Posterior cingulate gyrus (tissue), 11 donors: ENCODE measurements at regions not wholly inside any gene's neighbourhood (a gene's known extent, or its start where the extent isn't known, plus 50 kb on each side); places are given as distances from the start of the nearest gene placed in this dataset.
"Not testable (repeated sequence)": the region's sequence is repeated elsewhere in the genome, so short reads cannot be mapped to it uniquely, and the experiment has no call there.

Source experiments
- DNase-seq, 10 donors: peaks; one replicate each; pipeline versions ENCODE4 v3.0.0 to v3.0.0-alpha.2; 2020 to 2021; ENCODE audit warnings: mixed read lengths in 3 of 10
- intact Hi-C: fragments of 100-400 bp; cut with DNase I; formaldehyde crosslinking; loops from one replicate; pipeline ENCODE4 v1.15.1; 2023

DNA sequence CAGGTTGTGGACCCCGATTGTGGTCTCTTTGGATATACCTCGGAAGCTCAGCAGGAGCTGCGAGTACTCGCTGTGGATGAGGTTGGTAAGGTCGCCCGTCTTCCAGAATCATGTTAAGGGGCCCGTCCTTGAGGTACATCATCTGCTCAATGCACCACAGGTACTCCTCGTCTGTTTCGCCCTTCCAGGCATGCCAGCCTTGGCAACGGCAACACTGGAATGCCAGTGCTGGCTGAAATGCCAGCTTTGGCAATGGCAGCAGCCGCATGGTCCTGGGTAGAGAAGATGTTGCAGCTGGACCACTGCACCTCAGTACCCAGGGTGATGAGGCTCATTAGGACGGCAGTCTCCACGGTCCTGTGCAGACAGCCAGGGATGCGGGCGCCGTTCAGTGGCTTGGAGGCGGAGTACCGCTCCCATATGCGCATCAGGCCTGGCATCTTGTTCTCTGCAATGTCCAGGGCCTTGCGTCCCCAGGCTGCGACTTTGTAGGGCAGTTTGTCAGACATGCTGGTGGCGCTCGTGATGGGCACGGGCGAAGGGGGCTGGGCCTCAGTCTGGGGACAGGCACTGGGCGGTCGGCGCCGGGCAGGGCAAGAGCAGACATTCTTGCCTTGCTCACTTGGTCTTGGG, 122.2 kb upstream of the NXPH2 start:
- DNase-seq, result peak in 2 of 10 donors; percentile 62 to 84
- intact Hi-C loops, result no loop called here

DNA sequence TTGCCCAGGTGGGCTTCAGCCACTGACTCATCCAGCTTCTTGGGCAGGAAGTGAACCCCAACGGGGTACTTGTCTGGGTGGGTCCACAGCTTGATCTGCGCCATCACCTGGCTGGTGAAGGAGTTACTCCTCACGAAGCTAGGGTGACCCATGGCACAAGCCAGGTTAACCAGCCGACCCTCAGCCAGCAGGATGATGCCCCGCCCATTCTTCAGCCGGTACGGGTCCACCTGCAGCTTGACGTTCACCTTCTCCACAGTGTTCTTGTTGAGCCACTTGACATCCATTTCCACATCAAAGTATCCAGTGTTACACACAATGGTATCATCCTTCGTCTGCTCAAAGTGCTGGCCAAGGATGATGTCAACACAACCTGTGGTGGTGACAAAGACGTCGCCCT, 121.3 kb upstream of the NXPH2 start:
- peak in 1 of 10 donors; percentile 54 for DNase-seq
- intact Hi-C loops, result no loop called here

DNA sequence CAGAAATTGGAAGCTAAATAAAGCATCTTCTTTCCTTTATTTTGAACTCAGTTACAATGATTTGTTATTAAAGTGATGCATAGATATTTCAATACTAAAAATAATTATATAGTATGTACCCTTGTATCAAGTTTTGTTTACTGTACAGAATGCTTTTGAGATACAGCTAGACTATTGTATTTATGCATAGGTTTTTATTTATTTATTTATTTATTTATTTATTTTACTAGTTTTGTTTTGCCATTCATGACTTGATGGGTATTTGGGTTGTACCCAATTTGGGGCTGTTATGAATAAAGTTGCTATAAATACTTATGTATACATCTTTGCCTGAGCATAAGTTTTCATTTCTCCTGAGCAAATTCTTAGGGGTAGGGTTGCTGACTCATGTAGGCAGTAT, 118.7 kb upstream of the NXPH2 start:
- no peak for DNase-seq
- intact Hi-C loops, result no loop called here

DNA sequence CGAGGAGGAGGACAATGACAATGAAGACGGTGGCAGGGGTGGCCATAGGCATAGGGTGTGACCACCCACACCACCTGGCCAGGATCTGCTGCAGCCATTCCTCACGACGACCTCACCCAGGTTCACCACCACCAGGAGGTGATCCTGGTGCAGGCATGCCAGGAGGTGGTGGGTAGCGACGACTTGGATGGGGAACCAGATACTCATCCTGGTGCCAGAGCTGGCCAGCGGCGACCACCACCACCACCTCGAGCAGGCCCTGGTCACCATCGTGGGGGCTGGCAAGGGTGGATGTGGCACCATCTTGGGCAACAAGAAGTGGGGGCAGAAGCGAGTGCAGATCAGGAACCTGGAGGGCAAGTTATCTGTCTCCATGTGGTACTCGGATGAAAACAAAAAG, 117.1 kb upstream of the NXPH2 start:
- DNase-seq, result peak in 2 of 10 donors; percentile 58 to 63
- intact Hi-C loops, result no loop called here

DNA sequence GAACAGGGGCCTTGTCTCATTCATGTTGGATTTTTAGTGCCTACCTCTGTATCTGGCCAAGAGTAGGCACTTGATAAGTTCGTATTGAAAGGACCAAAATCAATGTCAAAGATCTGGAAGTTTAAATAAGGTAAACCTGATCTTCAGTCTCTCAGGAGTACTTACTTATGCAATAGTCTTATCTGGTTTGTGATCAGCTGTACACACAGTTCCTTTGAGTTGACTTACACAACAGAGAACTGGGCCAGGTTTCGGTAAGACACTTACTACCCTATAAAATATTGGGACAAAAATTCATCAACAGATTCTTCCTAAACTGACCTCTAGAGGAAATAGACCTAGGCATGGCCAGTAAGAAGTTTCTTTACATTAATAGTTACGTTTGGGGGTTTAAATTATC, 113.6 kb upstream of the NXPH2 start:
- intact Hi-C loops, result no loop called here
- no peak for DNase-seq

DNA sequence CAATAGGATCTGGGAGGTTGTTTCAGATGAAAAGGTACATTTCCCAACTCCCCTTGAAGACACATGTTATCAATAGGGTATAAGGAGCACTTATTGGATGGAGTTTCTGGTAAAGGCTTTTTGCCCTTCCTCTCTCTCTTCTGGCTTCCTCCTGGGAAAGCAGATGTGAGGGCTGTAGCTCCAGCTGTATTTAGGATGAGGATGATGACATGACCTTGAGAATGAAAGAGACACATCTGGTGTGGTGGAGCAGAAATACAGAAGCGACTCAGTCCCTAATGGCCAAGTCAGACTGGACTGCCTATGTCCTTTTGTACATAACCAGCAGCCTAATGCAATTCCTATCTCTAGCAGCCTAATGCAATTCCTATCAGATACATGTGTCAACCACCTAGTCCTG, 100.9 kb upstream of the NXPH2 start:
- no peak for DNase-seq

DNA sequence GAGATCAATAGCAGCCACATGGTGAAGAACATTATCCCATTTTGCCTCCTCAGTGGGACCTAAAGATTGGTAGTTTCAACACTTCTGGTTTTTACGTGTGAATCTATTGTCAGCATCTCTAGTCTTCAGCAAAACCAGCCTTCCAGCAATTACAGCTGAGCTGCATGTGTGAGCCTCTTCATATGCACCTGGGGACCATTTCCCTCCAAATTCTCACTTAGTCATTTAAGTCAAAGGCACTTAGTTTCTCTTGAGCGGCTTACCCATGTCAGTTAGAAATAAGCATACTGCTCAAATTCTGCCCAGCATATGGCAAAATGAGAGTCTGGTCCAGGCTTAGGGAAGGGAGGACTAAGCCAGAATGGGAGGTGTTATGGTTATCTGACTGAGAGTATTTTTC, 99.7 kb upstream of the NXPH2 start:
- no peak for DNase-seq
- intact Hi-C loops, result no loop called here

More for the DNA sequence above, 100.9 kb upstream of the NXPH2 start:
- intact Hi-C loops, result no loop called here

DNA sequence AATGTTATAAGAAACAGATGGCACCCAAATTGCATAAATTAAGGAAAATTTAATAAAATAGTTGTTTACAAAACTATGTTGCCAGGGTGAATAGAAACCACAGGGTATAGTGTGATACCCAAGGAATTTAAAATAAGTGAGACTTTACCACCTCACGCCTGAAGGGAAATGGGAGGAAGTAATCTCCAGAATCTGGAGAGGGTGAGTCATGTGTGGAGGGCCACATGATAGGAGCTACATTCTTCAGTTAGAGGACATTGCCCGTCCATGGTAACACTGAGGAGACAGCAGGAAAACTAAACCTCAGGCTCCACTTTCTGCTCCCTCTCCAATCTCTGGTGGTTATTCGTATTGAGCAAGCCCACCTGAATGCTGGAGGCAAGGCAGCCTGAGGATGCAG, 97.2 kb upstream of the NXPH2 start:
- intact Hi-C loops, result no loop called here
- no peak for DNase-seq

DNA sequence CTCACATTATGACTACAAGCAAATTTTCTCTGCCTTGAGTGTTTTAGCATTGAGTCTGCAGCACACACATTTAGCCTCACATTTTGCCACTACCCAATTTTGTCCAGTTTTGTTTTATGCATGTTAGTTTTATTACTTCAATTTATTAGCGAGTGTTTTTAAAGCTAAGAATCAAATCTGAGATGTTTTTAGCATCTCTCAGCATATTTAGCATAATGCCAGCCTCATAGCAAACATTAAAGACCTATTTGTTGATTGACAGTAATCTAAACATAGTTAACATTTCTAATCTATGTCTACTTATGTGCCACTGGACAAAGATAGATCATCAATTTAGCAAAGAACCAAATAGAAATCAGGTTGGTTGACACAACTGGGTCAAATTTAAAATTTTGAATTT, 94.1 kb upstream of the NXPH2 start:
- intact Hi-C loops, result no loop called here
- no peak for DNase-seq

DNA sequence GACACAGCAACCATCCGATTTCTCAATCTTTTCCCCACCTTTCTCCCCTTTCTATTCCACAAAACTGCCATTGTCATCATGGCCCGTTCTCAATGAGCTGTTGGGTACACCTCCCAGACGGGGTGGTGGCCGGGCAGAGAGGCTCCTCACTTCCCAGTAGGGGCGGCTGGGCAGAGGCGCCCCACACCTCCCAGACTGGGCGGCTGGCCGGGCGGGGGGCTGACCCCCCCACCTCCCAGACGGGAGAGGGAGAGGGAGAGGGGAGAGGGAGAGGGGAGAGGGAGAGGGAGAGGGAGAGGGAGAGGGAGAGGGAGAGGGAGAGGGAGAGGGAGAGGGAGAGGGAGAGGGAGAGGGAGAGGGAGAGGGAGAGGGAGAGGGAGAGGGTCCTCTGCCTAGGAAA, 91.9 kb upstream of the NXPH2 start:
- intact Hi-C loops, result not testable (repeated sequence)

DNA sequence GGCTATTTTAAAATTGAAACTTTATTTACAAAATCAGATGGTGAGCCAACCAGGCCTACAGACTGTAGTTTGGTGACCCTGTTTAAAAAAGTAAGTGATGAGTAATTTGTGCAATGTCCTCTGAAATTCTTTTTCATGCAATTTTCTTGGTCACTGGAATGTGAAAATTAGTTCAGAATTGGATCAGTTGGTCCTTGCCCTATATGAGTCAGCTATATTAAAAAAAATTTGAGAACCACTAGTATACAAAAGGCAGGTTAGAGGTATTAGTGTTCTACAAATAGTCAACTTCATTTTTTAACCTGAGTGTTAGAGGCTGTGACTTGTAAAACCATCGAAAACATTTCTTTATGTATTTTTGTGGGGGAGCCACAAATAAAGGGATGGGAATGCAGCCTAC, 91.1 kb upstream of the NXPH2 start:
- no peak for DNase-seq
- intact Hi-C loops, result no loop called here

More for the DNA sequence above, 91.9 kb upstream of the NXPH2 start:
- DNase-seq, result not testable (repeated sequence)

DNA sequence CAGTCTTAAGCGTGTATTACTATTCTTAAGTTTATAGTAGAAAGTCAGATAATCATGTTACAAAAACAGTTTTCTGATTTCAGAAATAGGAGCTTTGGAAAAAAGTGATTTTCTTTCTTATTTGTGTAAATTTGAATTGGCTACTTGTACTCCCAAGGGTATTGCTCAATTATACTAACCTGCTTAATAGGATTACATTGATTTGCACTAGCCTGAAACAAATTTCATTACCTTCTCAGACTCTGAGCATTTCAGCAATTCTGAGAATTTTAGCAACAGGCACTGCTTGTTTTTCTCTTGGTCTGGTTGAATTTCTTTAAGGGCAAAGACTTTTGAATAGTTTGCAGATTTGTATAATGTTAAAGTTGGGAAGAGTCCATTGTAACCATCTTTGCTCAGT, 87.2 kb upstream of the NXPH2 start:
- no peak for DNase-seq
- intact Hi-C loops, result no loop called here

DNA sequence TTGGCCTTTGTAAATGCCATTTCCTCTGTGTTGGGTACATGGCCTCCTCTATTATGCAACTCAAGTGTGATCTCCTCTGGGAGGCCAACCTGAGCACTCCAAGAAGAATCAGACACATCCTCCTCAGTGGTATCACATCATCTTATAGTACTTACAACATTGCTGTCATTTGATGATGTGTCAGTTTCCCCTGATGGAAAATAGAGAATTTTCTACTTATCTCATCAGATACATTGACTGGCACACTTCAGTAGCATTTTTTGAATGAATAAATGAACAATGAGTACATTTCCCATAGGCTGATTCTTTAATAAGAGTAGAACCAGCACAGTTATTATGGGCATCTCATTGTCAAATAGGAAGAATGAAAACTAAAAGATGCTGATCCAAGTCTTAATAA, 86.6 kb upstream of the NXPH2 start:
- intact Hi-C loops, result no loop called here
- no peak for DNase-seq

DNA sequence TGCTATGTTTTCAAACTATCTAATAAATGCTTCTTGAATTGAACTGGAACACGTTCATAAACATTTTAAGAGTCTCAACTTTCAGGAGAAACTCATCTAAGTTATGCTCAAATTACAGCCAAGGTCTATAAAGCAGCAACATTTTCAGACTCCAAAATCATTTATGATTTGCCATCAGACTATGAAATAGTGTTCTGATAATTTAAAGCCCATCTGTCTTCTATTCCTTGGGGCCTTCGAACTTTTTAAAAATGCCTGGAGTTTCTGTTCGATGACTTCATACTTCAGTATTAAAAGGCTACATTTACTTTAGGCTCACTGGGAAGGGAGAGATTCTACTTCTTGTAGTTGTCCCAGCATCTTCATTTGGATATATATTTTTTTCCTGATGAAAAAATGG, 73.6 kb upstream of the NXPH2 start:
- intact Hi-C loops, result no loop called here
- no peak for DNase-seq

DNA sequence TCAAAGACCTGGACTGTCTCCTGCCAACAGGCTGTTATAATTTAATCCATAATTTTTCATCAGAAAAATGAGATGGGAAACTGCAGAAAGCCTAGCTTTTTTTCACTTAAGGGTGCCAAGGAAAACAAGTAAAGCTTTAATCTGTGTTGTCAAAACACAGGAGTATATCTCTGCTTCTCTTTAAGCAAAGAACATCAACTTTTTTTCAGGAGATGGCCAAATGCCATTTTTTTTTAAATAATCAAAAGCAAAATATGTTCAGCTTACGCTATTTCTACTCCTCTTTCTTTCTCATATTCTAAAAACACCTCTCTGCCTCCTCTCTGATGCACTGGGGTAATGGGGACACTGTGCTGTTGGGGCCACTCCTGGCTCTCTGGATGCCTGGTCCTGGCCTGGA, 73.1 kb upstream of the NXPH2 start:
- DNase-seq, result no peak

DNA sequence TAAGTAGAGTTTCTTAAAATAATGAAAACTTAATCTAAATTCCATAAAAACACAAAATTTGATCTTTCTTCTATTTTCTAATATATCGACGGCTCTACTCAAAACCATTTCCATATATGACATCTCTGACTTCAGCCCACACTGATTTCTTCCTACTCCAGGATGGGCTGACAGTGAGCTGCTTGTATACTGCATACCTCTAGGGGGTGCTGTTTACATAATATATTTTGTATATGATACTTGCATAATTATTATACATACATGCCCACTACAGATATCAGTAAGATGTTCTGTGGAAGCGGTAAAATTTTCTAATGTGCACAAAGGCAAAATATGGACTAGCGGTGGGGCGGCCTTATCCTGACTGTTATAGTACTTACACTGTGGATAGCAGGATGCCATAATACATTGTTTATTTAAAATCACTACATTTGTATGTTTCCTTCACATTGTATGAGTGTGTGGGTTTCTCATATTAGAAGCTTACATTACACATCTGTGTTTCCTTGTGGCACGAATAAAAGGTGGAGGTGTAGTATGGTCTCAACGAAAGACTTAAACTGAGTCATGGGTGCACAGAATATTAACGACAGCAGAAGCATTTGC, 66.1 kb upstream of the NXPH2 start:
- DNase-seq, result no peak
- intact Hi-C loops, result no loop called here

More for the DNA sequence above, 73.1 kb upstream of the NXPH2 start:
- intact Hi-C loops, result no loop called here

DNA sequence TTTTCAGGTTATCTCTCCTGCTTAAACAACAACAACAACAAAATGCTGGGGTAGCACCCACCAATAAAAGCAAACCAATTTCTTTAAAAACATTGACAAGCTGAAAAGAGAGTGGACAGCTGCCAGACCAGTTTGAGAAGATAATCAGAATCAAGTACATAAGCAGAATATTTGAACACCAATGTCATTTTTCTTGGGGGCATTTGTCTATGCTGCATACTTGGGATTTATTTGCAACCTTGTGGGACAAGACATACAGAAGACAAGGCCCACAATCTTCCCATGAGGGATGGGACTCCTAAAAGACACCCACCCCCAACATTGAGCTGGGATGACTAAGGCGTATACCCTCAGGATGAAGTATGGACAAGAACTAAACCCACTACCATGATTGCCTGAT, 62.2 kb upstream of the NXPH2 start:
- DNase-seq, result no peak
- intact Hi-C loops, result no loop called here

DNA sequence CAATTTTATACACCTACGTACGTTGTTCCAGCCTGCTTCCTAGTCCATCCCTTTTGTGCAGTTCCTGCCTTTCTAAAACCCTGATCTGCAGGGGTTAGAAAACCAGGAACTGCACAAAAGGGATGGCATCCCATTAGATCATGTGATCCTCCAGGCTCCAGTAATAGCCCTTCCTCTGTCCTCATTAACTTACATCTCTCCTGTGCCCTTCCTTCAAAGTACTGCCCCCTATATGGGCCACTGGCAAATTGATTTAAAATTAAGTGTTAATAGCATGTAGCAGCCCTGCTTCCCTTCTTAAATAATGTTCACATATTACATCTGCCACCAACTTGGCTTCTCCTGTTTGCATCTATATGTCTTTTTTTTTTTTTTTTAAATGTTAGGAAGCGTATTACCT, 61.3 kb upstream of the NXPH2 start:
- intact Hi-C loops, result no loop called here
- no peak for DNase-seq

DNA sequence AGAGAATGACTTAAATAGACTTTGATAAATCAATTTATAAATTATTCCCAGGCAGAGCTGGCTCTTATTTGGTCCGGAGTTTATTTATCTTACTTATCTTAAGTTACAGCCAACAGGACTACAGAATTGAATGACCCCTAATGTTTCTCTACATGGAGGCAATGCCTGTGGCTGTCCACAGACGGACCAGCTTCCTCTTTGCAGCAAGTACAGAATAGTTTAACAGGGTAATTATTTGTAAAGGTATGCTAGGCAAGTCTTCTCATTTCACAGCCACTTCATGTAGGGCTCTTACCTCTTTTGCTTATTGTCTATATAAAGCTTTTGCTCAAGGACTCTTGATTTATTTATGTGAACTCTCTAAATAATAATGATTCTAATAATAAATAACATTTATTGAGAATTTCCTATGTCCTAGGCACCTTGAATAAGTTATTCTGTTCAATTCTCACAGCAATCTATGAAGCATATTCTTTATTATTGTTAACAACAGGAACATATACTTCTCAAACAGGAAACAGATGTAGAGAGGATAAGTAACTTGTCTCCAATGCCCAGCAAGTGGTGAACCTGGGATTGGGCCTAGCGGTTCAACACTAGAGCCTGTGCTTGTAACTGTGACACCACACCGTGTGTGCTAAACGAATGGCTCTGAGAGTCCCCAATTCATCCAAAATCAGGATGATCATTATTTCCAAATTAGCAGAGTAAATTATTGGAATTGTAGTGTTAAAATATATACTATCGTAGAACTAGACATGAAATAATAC, 58.8 kb upstream of the NXPH2 start:
- no peak for DNase-seq
- intact Hi-C loops, result no loop called here

DNA sequence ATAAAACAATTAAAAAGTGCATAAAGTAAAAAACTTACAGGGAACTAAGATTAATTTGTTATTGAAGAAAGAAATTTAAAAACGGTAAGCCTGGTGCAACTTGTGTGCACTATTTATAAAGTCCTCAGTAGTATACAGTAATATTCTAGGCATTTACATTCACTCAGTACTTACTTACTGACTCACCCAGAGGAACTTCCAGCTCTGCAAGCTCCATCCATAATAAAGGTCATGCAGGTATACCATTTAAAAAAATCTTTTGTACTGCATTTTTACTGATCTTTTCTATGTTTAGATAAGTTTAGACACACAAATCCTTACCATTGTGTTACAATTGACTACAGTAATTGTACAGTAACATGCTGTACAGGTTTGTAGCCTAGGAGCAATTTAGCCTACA, 51.5 kb upstream of the NXPH2 start:
- intact Hi-C loops, result no loop called here
- no peak for DNase-seq

DNA sequence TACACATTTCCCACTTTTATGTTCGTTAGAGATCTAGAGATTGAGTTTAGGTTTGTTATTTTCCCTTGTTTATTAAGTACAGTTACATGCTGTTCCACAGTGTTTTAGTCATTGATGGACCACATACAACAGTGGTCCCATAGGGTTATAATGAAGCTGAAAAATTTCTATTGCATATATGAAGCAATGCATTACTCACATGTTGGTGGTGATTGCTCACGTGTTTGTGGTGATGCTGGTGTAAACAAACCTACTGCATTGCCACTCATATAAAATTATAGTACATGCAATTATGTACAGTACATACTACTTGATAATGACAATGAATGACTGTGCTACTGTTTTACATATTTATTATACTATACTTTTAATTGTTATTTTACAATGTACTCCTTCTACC, 51.0 kb upstream of the NXPH2 start:
- intact Hi-C loops, result no loop called here
- DNase-seq, result no peak

DNA sequence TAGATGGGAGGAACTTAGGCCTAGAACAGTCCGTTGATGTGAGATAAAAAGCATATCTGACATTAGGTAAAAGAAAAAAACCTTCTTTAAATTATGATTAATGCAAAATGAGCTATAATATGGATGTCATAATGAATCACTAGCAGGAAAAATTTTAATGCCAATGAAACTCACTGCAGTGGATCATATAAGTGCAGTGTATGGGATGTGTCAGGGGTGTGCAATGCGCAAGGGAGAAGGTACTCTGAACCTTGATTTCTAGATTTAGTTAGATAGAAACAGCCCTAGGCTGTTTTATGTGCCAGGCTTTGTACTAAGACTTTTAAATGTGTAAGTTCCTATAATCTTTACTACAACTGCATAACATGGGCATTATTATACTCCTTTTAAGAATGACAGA, 50.4 kb upstream of the NXPH2 start:
- intact Hi-C loops, result no loop called here
- DNase-seq, result no peak
